ENCODE measurements at regions not wholly inside any gene's neighbourhood (a gene's known extent, or its start where the extent isn't known, plus 50 kb on each side); places are given as distances from the start of the nearest gene placed in this dataset.

DNA sequence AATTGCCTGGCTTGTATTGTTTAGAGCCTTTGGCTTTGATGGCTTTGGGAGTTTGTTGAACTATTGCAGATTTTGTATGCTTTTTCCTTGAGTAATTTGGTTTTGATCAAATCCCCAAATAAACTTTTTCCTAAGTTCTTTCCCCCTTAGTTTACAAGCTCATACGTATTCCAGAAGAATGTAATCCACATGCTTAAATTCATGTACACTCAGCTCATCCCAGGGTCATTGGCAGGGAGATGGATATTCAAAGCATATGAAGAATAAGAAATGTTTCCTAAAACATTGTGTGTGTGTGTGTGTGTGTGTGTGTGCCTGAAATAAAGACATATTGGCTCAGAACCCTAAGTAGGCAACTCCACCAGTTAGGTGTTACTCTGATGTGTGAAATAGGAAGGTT is 89.4 kb downstream of the TMEM30B start:
- no peak overlapping the region for H3K4me3 ChIP-seq (ENCODE audit: low read depth, low read length)
- TF ChIP-seq, protein P1, sequence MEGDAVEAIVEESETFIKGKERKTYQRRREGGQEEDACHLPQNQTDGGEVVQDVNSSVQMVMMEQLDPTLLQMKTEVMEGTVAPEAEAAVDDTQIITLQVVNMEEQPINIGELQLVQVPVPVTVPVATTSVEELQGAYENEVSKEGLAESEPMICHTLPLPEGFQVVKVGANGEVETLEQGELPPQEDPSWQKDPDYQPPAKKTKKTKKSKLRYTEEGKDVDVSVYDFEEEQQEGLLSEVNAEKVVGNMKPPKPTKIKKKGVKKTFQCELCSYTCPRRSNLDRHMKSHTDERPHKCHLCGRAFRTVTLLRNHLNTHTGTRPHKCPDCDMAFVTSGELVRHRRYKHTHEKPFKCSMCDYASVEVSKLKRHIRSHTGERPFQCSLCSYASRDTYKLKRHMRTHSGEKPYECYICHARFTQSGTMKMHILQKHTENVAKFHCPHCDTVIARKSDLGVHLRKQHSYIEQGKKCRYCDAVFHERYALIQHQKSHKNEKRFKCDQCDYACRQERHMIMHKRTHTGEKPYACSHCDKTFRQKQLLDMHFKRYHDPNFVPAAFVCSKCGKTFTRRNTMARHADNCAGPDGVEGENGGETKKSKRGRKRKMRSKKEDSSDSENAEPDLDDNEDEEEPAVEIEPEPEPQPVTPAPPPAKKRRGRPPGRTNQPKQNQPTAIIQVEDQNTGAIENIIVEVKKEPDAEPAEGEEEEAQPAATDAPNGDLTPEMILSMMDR (IDR thresholded peaks at IDR 0.05; ENCODE audit: insufficient read depth, low read length, severe bottlenecking): no peak
- no peak for FAIRE-seq
- H3K36me3 ChIP-seq (ENCODE audit: control insufficient read depth, insufficient read depth, low read length): no peaks in the 10 kb centered on the region
- no peaks in the 10 kb centered on the region for H3K27me3 ChIP-seq (ENCODE audit: control insufficient read depth, insufficient read depth, low read length)
- DNase-seq (ENCODE audit: low read depth): no peak

DNA sequence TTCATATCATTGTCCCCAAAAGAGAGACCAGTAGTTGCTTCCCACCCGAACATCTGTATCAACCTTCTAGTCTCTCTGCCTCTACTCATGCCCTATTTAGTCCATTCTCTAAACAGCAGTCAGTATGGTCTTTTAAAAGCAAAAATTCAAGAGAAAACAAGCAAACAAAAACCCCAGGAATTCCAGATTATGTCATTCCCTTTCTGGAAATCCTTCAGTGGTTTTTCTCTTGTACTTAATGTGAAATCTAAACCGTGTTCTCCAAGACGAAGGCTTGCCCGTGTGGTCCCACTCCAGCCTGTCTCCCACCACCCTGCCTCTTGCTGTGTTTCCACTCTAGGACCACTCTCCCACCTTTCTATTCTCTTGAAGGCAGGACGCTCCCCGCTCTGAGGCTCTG is 90.8 kb downstream of the TMEM30B start:
- DNase-seq (ENCODE audit: low read depth) (no peak), FAIRE-seq (no peak)
- Histone ChIP-seq H3K36me3 (ENCODE audit: control insufficient read depth, insufficient read depth, low read length) (no peaks in the 10 kb centered on the region), H3K4me3 (ENCODE audit: low read depth, low read length) (no peak overlapping the region), H3K27me3 (ENCODE audit: control insufficient read depth, insufficient read depth, low read length) (no peaks in the 10 kb centered on the region)
- TF ChIP-seq, protein P1 (IDR thresholded peaks at IDR 0.05; ENCODE audit: insufficient read depth, low read length, severe bottlenecking): no peak

DNA sequence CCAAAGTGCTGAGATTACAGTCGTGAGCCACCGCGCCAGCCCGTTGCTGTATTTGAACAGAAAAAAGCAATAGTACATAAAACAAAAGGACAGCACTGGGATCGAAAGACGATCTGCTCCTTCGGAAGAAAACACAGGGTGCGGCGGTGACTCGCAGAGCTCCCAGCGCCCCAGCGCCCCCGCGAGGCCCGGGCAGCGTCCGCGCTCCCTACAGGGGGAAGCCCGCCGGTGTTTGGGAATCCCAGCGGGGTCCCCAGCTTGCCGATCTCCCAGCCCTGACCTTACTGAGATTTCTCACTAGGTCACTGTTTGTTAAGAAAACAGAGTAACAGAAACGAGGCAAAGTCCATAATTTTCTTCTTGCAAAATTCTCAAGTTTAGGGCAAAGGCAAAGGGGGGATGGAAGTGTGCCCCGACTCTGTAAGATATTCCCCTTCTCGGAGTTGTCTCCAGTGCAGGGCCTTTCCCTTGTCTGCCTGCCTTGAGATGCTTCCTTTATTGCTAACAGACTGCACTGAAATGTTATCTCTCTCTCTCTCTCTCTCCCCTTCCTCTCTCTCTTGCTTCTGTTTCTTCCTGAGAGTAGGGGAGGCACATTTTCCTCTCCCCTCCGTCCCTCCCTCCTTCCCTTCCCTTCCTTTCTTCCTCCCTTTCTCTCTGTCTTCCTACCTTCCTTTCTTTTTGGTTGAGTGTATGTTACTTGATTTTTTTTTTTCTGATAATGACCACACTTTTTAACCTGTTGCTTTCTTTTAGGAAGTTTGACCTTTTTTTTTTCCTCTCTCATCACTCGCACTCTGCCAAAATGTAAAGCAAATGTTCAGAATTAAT is 91.9 kb downstream of the TMEM30B start:
- H3K4me3 ChIP-seq (ENCODE audit: low read depth, low read length): peak overlapping the region; percentile 36
- peak; percentile 50 for DNase-seq (ENCODE audit: low read depth)
- H3K27me3 ChIP-seq (ENCODE audit: control insufficient read depth, insufficient read depth, low read length): no peaks in the 10 kb centered on the region
- TF ChIP-seq, protein P1 (IDR thresholded peaks at IDR 0.05; ENCODE audit: insufficient read depth, low read length, severe bottlenecking): peak; percentile 88
- no peaks in the 10 kb centered on the region for H3K36me3 ChIP-seq (ENCODE audit: control insufficient read depth, insufficient read depth, low read length)
- no peak for FAIRE-seq

DNA sequence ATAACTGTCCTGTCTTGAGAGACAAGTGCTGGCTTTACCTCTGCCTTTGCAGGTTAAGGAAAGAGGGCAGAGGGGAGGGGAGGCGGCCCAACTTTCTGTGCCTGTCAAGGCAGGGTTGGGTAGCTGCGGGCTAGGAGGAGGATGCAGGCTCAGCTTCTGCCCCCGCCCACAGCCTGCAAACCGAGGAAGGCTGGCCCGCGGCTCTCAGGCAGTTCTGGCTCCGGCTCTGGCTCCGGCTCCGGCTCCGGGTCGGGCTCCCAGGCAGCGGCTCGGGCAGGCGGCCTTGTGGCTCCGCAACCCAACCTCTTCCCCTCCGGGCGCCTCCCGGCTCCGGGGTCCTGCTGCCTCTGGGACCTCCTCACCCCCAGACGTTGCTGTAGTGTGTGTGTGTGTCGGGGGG is 92.9 kb downstream of the TMEM30B start:
- no peak for DNase-seq (ENCODE audit: low read depth)
- TF ChIP-seq, protein P1 (IDR thresholded peaks at IDR 0.05; ENCODE audit: insufficient read depth, low read length, severe bottlenecking): no peak

DNA sequence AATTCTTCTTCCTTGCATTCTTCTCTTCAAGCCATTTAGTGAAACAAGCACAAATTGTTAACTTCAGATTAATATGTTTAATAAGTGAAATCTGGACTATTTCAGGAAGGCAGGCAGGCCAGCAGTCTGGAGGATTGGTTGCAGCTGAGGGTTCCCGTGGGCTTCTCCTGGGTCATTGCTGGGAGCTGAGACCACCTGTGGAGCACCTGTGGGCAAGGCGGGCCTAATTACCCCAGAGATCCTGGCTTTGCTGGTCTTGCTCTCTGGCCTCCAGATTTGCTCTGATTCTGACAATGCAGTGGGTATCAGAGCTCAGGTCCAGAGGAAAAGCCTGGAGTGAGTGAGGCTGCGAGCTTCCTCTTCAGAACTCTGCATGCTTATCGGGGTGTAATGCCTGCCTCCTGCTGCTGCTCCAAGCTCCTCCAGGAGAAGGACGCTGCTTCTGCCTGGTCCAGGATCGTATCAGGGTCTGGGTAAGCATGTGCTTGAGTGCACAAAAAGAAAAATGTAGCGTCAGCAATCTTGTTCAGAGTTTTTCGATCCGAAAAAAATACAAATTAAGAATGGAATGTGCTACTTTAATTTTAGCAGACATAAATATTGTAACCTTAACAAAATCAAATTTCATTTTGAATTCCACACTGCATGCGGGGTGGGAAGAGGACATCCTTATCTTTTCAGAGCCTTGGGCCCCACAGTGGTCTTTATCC is 93.8 kb downstream of the TMEM30B start:
- no peak overlapping the region for H3K4me3 ChIP-seq (ENCODE audit: low read depth, low read length)
- no peak for FAIRE-seq
- TF ChIP-seq, protein P1 (IDR thresholded peaks at IDR 0.05; ENCODE audit: insufficient read depth, low read length, severe bottlenecking): no peak
- H3K27me3 ChIP-seq (ENCODE audit: control insufficient read depth, insufficient read depth, low read length): no peaks in the 10 kb centered on the region
- no peak for DNase-seq (ENCODE audit: low read depth)
- H3K36me3 ChIP-seq (ENCODE audit: control insufficient read depth, insufficient read depth, low read length): no peaks in the 10 kb centered on the region

More for the DNA sequence above, 92.9 kb downstream of the TMEM30B start:
- H3K4me3 ChIP-seq (ENCODE audit: low read depth, low read length): peak overlapping the region; percentile 36
- no peak for FAIRE-seq
- H3K36me3 ChIP-seq (ENCODE audit: control insufficient read depth, insufficient read depth, low read length): no peaks in the 10 kb centered on the region
- H3K27me3 ChIP-seq (ENCODE audit: control insufficient read depth, insufficient read depth, low read length): no peaks in the 10 kb centered on the region
